K562 (cell line): ENCODE measurements at regions not wholly inside any gene's neighbourhood (a gene's known extent, or its start where the extent isn't known, plus 50 kb on each side); places are given as distances from the start of the nearest gene placed in this dataset.

Experiments used
- ATAC-seq: fragments of 200-7000 bp; cut with Tn5 transposase; 3 replicates; pipeline ENCODE4 v1.9.1; 2020; ENCODE audit warnings: moderate library complexity
- BruUV-seq: library from RNA; stranded (reverse); fragments of 400-500 nt; replicated peaks from 2 replicates; lab custom pipeline; 2021; lab: Mats Ljungman, UMichigan
- CTCF ChIA-PET: fragments of 300-600 bp; formaldehyde crosslinking; extraction: SDS; loops from one replicate; lab custom pipeline; 2021; ENCODE audit warnings: low intra/inter-chr PET ratio; lab: Yijun Ruan, JAX
- POLR2A ChIA-PET: fragments of 300-600, 350-650 bp; sonication (Branson Sonifier 250); formaldehyde crosslinking; extraction: SDS; loops from one replicate; lab custom pipeline; 2021; ENCODE audit warnings: antibody characterized with exemption, inconsistent platforms; lab: Yijun Ruan, JAX
- DNase-seq, 4 experiments: peaks; one replicate each; pipeline versions ENCODE4 v3.0.0 to v3.0.0-alpha.2; 2011 to 2018; ENCODE audit warnings: low spot score in 3 of 4, mixed read lengths in 3 of 4; ENCODE audit errors: extremely low read depth in 1 of 4
- FAIRE-seq: peaks from 2 replicates; lab custom pipeline; 2011; peaks lifted over from hg19 to GRCh38; lab: Jason Lieb, UNC
- H2AFZ ChIP-seq: 2 replicates; pipeline ENCODE4 v1.6.0; 2011; ENCODE audit warnings: low read depth, low read length, control low read depth, inconsistent platforms
- H3K27ac ChIP-seq: fragments of 200-600 bp; 3 replicates; pipeline ENCODE4 v1.8.0; 2011; ENCODE audit warnings: low read depth, mild to moderate bottlenecking, control low read depth, inconsistent platforms, low read length, moderate library complexity, mixed read lengths; ENCODE audit errors: extremely low read depth
- H3K27me3 ChIP-seq, 2 experiments: fragments of 300-600 bp in 1 of 2; 2 replicates in 1 of 2; 3 replicates in 1 of 2; pipeline versions ENCODE4 v1.6.0 to v1.8.0; 2011; ENCODE audit warnings: inconsistent platforms in 2 of 2, low read length in 2 of 2, mild to moderate bottlenecking in 1 of 2, mixed read lengths in 1 of 2, moderate library complexity in 1 of 2; ENCODE audit not compliant: control insufficient read depth in 2 of 2, insufficient read depth in 2 of 2
- H3K36me3 ChIP-seq: fragments of 300-600 bp; 3 replicates; pipeline ENCODE4 v1.8.0; 2011; ENCODE audit warnings: mild to moderate bottlenecking, low read length, inconsistent platforms; ENCODE audit not compliant: control insufficient read depth, insufficient read depth
- H3K4me1 ChIP-seq, 2 experiments: fragments of 200-600 bp in 1 of 2; replicated peaks in 1 of 2; 2 replicates in 1 of 2; 3 replicates in 1 of 2; pipeline versions ENCODE4 v1.5.1 to v1.8.0; 2011; ENCODE audit warnings: inconsistent platforms in 2 of 2, low read length in 2 of 2, mild to moderate bottlenecking in 1 of 2, mixed read lengths in 1 of 2, moderate library complexity in 1 of 2; ENCODE audit not compliant: control insufficient read depth in 2 of 2, insufficient read depth in 2 of 2
- H3K4me2 ChIP-seq: 2 replicates; pipeline ENCODE4 v1.6.1; 2011; ENCODE audit warnings: low read length, control low read depth, inconsistent platforms, mixed read lengths; ENCODE audit not compliant: insufficient read depth
- H3K4me3 ChIP-seq: fragments of 200-600 bp; sonication (generic), shearing (Covaris generic); 2 replicates; pipeline ENCODE4 v1.5.1; 2016; ENCODE audit warnings: control low read depth, inconsistent platforms
- H3K79me2 ChIP-seq: fragments of 200-600 bp; 3 replicates; pipeline ENCODE4 v1.8.0; 2011; ENCODE audit warnings: low read length, inconsistent platforms; ENCODE audit not compliant: control insufficient read depth, insufficient read depth
- H3K9ac ChIP-seq, 2 experiments: 2 replicates each; pipeline versions ENCODE4 v1.6.0 to v1.6.1; 2011; ENCODE audit warnings: low read depth in 2 of 2, low read length in 2 of 2, control low read depth in 1 of 2, inconsistent platforms in 1 of 2, mild to moderate bottlenecking in 1 of 2, mixed read lengths in 1 of 2; ENCODE audit not compliant: insufficient read depth in 1 of 2
- H3K9me1 ChIP-seq: one replicate; pipeline ENCODE4 v1.6.0; 2011; ENCODE audit warnings: inconsistent platforms, mild to moderate bottlenecking, low read length, moderate library complexity; ENCODE audit not compliant: control insufficient read depth, insufficient read depth
- H3K9me3 ChIP-seq: replicated peaks from 2 replicates; pipeline ENCODE4 v1.5.1; 2011; ENCODE audit warnings: low read depth, low read length, inconsistent platforms; ENCODE audit not compliant: control insufficient read depth, insufficient read depth
- H4K20me1 ChIP-seq: replicated peaks from 2 replicates; pipeline ENCODE4 v1.6.1; 2011; ENCODE audit warnings: low read length, inconsistent platforms, mixed read lengths; ENCODE audit not compliant: control insufficient read depth, insufficient read depth
- COPS2 ChIP-seq: fragments of 450-650 bp; conservative IDR thresholded peaks from 2 replicates; pipeline ENCODE4 v1.6.1; 2016; ENCODE audit warnings: mild to moderate bottlenecking, moderate library complexity
- ZBTB1 ChIP-seq: sonication (generic); formaldehyde crosslinking; IDR thresholded peaks from 2 replicates; pipeline ENCODE4 v1.8.1; 2023; ENCODE audit warnings: missing genetic modification reagents, low read depth, mild to moderate bottlenecking, borderline replicate concordance
- WGBS: fragments of 100-300 bp; shearing (Covaris generic); methylation state at CpG from one replicate; pipeline ENCODE4 v1.1.6; 2016; ENCODE audit warnings: low coverage, mixed read lengths; ENCODE audit not compliant: insufficient coverage; ENCODE audit errors: missing lambda C conversion rate; 5-methylcytosine and 5-hydroxymethylcytosine counted together
- in situ Hi-C: fragments of 300-500 bp; cut with MboI; formaldehyde crosslinking; loops from 4 replicates; pipeline ENCODE4 v1.15.0; 2018; ENCODE audit warnings: inconsistent platforms, mixed read lengths
- intact Hi-C: fragments of 100-400 bp; cut with micrococcal nuclease; formaldehyde crosslinking; loops from 2 replicates; pipeline ENCODE4 v1.14.2; 2022
- TF ChIP-seq, protein P1 (sequence below): fragments of 250-450 bp; sonication (Bioruptor Pico); IDR thresholded peaks from 2 replicates; pipeline ENCODE4 v1.4.0; 2020; ENCODE audit warnings: mild to moderate bottlenecking, moderate library complexity

DNA sequence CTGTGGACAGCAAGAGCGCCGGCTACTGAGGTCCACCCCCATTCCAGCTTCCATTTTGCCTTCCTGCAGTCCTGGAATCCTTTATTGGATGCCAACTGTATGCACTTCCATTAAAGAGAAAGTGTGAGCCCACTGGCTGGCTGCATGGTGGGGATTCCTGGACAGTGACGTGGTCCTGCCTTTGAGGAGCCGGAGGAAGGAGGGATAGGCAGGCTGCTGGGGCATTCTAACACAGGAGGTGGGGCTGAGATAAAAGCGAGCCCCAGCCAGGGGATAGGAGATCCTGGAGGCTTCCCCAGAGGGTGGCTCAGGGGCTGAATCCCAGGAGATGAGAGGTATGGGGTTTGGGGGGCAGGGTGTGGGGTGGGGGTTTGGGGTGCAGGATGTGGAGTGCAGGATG is 984.7 kb downstream of the BRD1 start (continued):
- TF ChIP-seq, protein P1, sequence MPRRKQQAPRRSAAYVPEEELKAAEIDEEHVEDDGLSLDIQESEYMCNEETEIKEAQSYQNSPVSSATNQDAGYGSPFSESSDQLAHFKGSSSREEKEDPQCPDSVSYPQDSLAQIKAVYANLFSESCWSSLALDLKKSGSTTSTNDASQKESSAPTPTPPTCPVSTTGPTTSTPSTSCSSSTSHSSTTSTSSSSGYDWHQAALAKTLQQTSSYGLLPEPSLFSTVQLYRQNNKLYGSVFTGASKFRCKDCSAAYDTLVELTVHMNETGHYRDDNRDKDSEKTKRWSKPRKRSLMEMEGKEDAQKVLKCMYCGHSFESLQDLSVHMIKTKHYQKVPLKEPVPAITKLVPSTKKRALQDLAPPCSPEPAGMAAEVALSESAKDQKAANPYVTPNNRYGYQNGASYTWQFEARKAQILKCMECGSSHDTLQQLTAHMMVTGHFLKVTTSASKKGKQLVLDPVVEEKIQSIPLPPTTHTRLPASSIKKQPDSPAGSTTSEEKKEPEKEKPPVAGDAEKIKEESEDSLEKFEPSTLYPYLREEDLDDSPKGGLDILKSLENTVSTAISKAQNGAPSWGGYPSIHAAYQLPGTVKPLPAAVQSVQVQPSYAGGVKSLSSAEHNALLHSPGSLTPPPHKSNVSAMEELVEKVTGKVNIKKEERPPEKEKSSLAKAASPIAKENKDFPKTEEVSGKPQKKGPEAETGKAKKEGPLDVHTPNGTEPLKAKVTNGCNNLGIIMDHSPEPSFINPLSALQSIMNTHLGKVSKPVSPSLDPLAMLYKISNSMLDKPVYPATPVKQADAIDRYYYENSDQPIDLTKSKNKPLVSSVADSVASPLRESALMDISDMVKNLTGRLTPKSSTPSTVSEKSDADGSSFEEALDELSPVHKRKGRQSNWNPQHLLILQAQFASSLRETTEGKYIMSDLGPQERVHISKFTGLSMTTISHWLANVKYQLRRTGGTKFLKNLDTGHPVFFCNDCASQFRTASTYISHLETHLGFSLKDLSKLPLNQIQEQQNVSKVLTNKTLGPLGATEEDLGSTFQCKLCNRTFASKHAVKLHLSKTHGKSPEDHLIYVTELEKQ (CRISPR knock-in tag): no peak
- TF ChIP-seq, all 486 proteins: peak for 0

DNA sequence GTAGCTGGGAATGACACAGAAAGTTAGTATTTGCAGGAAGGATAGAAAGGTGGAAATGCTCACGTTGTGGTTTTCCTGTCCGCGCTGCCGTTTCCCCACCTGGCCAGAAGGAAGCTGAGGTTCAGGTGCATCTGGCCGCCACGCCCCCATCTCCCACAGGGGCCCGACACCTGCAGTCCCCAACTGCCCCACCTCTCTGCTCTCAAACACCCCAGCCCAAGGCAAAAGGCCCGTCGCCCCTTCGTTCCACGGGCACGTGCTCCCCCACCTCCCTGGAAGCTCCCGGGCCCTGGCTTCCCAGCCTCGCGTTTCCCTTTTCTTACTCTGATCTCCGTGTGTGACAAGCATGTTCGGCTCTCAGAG is 985.1 kb downstream of the BRD1 start:
- H3K4me2 ChIP-seq: no peak overlapping the region
- no TSS peak for BruUV-seq
- no peak for TF ChIP-seq ZBTB1 (CRISPR knock-in tag)
- TF ChIP-seq COPS2: no peak
- H3K4me1 ChIP-seq: no peaks in the 10 kb centered on the region
- no peaks in the 10 kb centered on the region for H3K9me1 ChIP-seq
- no peak overlapping the region for H3K9ac ChIP-seq
- ChIA-PET POLR2A (no interaction called here), CTCF (no interaction called here)
- H3K9me3 ChIP-seq: no peaks in the 10 kb centered on the region
- H3K27me3 ChIP-seq: no peaks in the 10 kb centered on the region; a peak in 1 of 5 replicates
- DNase-seq (no peak), FAIRE-seq (no peak), ATAC-seq (no peak)
- no peak overlapping the region for H3K4me3 ChIP-seq
- under 1% methylated on average over 12 of the region's 17 CpGs for WGBS
- no peak overlapping the region for H3K27ac ChIP-seq
- no peak overlapping the region for H2AFZ ChIP-seq
- H3K79me2 ChIP-seq: no peaks in the 10 kb centered on the region
- H4K20me1 ChIP-seq: no peaks in the 10 kb centered on the region
- no peaks in the 10 kb centered on the region for H3K36me3 ChIP-seq
- intact Hi-C loops: no loop called here
- in situ Hi-C loops: no loop called here
